ENCODE measurements at regions not wholly inside any gene's neighbourhood (a gene's known extent, or its start where the extent isn't known, plus 50 kb on each side); places are given as distances from the start of the nearest gene placed in this dataset.

DNA sequence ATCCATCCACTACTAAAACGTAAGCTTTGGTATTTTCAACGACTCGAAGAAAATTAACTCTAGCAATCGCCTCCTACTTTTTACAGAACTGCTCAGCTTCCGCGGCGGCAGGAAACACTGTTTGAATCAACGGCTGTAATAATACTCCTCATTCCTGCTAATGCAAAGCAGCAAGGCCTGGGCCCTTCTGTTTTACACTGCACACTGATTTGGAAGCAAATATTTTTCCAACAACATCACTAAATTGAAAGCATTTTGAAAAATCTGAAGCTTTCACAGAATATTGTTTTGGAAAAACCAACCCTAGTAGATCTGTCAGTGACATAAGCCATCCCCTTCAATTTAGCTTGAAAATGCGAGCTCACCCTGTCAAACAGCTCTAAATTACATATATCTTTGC is 261.2 kb downstream of the TXNL1 start:
- no peaks in the 10 kb centered on the region for H3K4me1 ChIP-seq (ENCODE audit: control insufficient read depth, insufficient read depth, low read length)
- ChIA-PET POLR2A (no interaction called here), CTCF (no interaction called here)
- TF ChIP-seq ZBTB10 (tag by site-specific recombination; IDR thresholded peaks at IDR 0.05) (no peak), SALL2 (tag by site-specific recombination; IDR thresholded peaks at IDR 0.05; ENCODE audit: borderline replicate concordance) (no peak), TSHZ1 (tag by site-specific recombination; IDR thresholded peaks at IDR 0.05; ENCODE audit: borderline replicate concordance) (no peak), ZNF658 (tag by site-specific recombination; IDR thresholded peaks at IDR 0.05) (no peak), ZSCAN30 (tag by site-specific recombination; IDR thresholded peaks at IDR 0.05) (no peak), ZNF324 (tag by site-specific recombination; IDR thresholded peaks at IDR 0.05) (no peak), ZNF223 (tag by site-specific recombination; IDR thresholded peaks at IDR 0.05) (no peak), ZNF623 (tag by site-specific recombination; IDR thresholded peaks at IDR 0.05) (no peak), ZNF560 (tag by site-specific recombination; IDR thresholded peaks at IDR 0.05; ENCODE audit: borderline replicate concordance) (no peak), EGR2 (tag by site-specific recombination; IDR thresholded peaks at IDR 0.05; ENCODE audit: low read depth) (no peak), ZNF654 (tag by site-specific recombination; IDR thresholded peaks at IDR 0.05; ENCODE audit: low read depth) (no peak), ZNF449 (tag by site-specific recombination; IDR thresholded peaks at IDR 0.05) (no peak), MEIS1 (CRISPR knock-in tag; IDR thresholded peaks at IDR 0.05; ENCODE audit: borderline replicate concordance) (no peak)
- TF ChIP-seq, protein P1, sequence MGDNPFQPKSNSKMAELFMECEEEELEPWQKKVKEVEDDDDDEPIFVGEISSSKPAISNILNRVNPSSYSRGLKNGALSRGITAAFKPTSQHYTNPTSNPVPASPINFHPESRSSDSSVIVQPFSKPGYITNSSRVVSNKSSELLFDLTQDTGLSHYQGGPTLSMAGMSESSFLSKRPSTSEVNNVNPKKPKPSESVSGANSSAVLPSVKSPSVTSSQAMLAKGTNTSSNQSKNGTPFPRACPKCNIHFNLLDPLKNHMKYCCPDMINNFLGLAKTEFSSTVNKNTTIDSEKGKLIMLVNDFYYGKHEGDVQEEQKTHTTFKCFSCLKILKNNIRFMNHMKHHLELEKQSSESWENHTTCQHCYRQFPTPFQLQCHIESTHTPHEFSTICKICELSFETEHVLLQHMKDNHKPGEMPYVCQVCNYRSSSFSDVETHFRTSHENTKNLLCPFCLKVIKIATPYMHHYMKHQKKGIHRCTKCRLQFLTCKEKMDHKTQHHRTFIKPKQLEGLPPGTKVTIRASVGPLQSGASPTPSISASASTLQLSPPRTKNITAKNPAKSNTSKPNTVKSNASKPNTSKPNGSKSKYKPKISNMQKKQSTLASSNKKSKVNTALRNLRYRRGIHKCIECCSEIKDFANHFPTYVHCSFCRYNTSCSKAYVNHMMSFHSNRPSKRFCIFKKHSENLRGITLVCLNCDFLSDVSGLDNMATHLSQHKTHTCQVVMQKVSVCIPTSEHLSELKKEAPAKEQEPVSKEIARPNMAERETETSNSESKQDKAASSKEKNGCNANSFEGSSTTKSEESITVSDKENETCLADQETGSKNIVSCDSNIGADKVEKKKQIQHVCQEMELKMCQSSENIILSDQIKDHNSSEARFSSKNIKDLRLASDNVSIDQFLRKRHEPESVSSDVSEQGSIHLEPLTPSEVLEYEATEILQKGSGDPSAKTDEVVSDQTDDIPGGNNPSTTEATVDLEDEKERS (tag by site-specific recombination; IDR thresholded peaks at IDR 0.05): no peak
- TF ChIP-seq, protein P2, sequence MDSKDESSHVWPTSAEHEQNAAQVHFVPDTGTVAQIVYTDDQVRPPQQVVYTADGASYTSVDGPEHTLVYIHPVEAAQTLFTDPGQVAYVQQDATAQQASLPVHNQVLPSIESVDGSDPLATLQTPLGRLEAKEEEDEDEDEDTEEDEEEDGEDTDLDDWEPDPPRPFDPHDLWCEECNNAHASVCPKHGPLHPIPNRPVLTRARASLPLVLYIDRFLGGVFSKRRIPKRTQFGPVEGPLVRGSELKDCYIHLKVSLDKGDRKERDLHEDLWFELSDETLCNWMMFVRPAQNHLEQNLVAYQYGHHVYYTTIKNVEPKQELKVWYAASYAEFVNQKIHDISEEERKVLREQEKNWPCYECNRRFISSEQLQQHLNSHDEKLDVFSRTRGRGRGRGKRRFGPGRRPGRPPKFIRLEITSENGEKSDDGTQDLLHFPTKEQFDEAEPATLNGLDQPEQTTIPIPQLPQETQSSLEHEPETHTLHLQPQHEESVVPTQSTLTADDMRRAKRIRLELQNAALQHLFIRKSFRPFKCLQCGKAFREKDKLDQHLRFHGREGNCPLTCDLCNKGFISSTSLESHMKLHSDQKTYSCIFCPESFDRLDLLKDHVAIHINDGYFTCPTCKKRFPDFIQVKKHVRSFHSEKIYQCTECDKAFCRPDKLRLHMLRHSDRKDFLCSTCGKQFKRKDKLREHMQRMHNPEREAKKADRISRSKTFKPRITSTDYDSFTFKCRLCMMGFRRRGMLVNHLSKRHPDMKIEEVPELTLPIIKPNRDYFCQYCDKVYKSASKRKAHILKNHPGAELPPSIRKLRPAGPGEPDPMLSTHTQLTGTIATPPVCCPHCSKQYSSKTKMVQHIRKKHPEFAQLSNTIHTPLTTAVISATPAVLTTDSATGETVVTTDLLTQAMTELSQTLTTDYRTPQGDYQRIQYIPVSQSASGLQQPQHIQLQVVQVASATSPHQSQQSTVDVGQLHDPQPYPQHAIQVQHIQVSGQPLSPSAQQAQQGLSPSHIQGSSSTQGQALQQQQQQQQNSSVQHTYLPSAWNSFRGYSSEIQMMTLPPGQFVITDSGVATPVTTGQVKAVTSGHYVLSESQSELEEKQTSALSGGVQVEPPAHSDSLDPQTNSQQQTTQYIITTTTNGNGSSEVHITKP (tag by site-specific recombination; IDR thresholded peaks at IDR 0.05): no peak
- H3K27ac ChIP-seq (ENCODE audit: extremely low read depth, low read depth, low read length): no peak overlapping the region
- H3K36me3 ChIP-seq (ENCODE audit: control insufficient read depth in 2 of 2, insufficient read depth in 1 of 2, low read length in 2 of 2): no peaks in the 10 kb centered on the region
- no peak overlapping the region for H3K4me3 ChIP-seq (ENCODE audit: low read depth, low read length)
- no peaks in the 10 kb centered on the region for H3K9me3 ChIP-seq (ENCODE audit: control insufficient read depth, insufficient read depth, low read depth, low read length)
